ENCODE measurements at regions not wholly inside any gene's neighbourhood (a gene's known extent, or its start where the extent isn't known, plus 50 kb on each side); places are given as distances from the start of the nearest gene placed in this dataset.
"Not testable (repeated sequence)": the region's sequence is repeated elsewhere in the genome, so short reads cannot be mapped to it uniquely, and the experiment has no call there.

- not testable (repeated sequence) for TF ChIP-seq CTCF (optimal IDR thresholded peaks at IDR 0.05 in 1 of 3, IDR thresholded peaks at IDR 0.05 in 1 of 3, conservative IDR thresholded peaks at IDR 0.05 in 1 of 3; ENCODE audit: extremely low read depth in 1 of 3, insufficient read depth in 2 of 3, low read length in 3 of 3); EZH2 (IDR thresholded peaks at IDR 0.05; ENCODE audit: low read length)
Measured at GRCh38 chr9:61872329-61872728, 682.5 kb downstream of the SPATA31A7 start.

Data from keratinocyte (primary cell).